Urinary bladder (tissue), 3 donors: ENCODE measurements at regions not wholly inside any gene's neighbourhood (a gene's known extent, or its start where the extent isn't known, plus 50 kb on each side); places are given as distances from the start of the nearest gene placed in this dataset.
A peak's percentile ranks its signal among the peaks of the same experiment; 100 is the strongest.

Source experiments
- DNase-seq: peaks from one replicate; pipeline ENCODE4 v3.0.0-alpha.2; 2015; ENCODE audit errors: extremely low spot score
- H3K27ac ChIP-seq: one replicate; pipeline ENCODE4 v1.5.1; 2013; ENCODE audit warnings: low read depth, mild to moderate bottlenecking, moderate library complexity
- H3K36me3 ChIP-seq: one replicate; pipeline ENCODE4 v1.6.1; 2013; ENCODE audit warnings: mild to moderate bottlenecking, moderate library complexity; ENCODE audit not compliant: insufficient read depth
- H3K4me1 ChIP-seq: one replicate; pipeline ENCODE4 v1.6.1; 2013; ENCODE audit warnings: mild to moderate bottlenecking, moderate library complexity; ENCODE audit not compliant: insufficient read depth
- H3K4me3 ChIP-seq: one replicate; pipeline ENCODE4 v1.5.1; 2013; ENCODE audit warnings: low read depth, low read length
- WGBS: extraction: QIAGEN DNeasy Blood & Tissue Kit; methylation state at CpG from one replicate; pipeline ENCODE4 v1.1.7; 2013; 5-methylcytosine and 5-hydroxymethylcytosine counted together
- donor health status: healthy with polysubstance abuse.
- donor health status: healthy.

GRCh38 chr15:93478947-93479346, 389.9 kb upstream of the RGMA start:
- no peak overlapping the region for H3K27ac ChIP-seq
- no peak overlapping the region for H3K4me3 ChIP-seq
- no peaks in the 10 kb centered on the region for H3K4me1 ChIP-seq
- no peaks in the 10 kb centered on the region for H3K36me3 ChIP-seq
- 80% methylated on average over 5 of the region's 5 CpGs for WGBS
- DNase-seq: no peak

- Histone ChIP-seq H3K27ac (no peak overlapping the region), H3K36me3 (no peaks in the 10 kb centered on the region), H3K4me1 (no peaks in the 10 kb centered on the region), H3K4me3 (no peak overlapping the region)
- no peak for DNase-seq
- WGBS: 78% methylated on average over 4 of the region's 4 CpGs
Measured at GRCh38 chr15:93477721-93478120, 388.7 kb upstream of the RGMA start.

DNA sequence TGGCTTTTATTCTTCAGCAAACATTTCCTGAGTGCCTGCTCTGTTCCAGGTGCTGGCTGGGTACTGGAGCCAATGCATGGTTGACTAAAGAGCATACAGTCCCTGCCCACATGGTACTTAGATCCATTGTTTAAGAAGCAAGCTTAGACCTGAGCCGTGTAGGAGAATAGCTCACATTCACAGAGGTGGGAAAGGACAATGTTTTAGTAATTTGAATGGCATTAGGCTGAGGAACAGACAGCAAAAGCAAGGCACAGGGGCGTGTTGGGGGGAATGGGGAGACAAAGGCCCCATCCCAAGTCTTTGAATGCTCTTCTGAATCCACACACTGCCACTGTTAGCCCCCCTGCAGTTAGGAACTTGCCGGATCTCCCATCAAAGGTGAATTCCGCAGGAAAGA, 388.2 kb upstream of the RGMA start:
- no peak overlapping the region for H3K27ac ChIP-seq
- no peak overlapping the region for H3K4me3 ChIP-seq
- H3K4me1 ChIP-seq: no peaks in the 10 kb centered on the region
- H3K36me3 ChIP-seq: no peaks in the 10 kb centered on the region
- DNase-seq: no peak
- WGBS: 57% methylated on average over 4 of the region's 4 CpGs

- WGBS: 86% methylated on average over 8 of the region's 8 CpGs
- DNase-seq: no peak
- no peaks in the 10 kb centered on the region for H3K36me3 ChIP-seq
- H3K4me1 ChIP-seq: no peaks in the 10 kb centered on the region
- no peak overlapping the region for H3K4me3 ChIP-seq
- no peak overlapping the region for H3K27ac ChIP-seq
Measured at GRCh38 chr15:93476491-93477177, 387.6 kb upstream of the RGMA start.

DNA sequence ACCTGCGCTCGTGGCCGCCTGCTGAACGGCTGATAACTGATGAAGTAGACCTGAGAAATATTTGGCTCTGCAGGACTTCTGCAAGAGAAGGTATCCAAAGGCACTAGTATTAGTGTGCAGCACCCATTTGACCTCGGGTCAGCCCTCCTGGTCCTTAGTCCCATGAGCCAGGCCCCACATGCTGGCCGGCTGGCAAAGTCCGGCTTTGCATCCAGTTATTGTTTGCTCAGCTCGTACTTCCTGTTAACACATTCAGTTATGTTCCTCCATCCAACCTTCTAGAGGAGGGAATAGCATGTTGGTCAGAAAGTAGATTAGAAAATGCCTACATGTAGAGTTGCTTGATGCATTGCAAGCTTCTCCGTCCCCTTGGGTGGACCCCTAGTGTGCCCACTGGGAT, 385.7 kb upstream of the RGMA start:
- DNase-seq: no peak
- Histone ChIP-seq H3K4me1 (no peaks in the 10 kb centered on the region), H3K27ac (no peak overlapping the region), H3K36me3 (no peaks in the 10 kb centered on the region), H3K4me3 (no peak overlapping the region)
- 78% methylated on average over 9 of the region's 9 CpGs for WGBS

DNA sequence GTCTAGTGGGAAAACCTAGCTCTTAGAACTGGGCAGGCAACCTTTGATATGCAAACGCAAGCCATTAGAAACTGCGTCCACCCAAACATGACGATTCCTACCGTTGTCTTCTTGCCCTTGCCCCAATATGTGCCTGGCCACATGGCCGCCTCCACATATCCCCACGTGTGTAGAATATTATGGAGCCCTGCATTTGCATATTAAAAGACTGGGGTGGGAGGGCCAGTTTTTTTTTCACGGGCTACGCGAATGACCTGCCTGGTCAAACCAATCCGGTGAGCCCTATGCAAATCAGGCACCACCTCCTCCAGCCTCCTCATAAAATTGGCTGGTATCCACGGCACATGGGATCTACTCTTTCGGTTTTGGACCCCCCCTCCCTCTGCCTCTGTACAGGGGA, 381.0 kb upstream of the RGMA start:
- Histone ChIP-seq H3K4me3 (no peak overlapping the region), H3K36me3 (no peaks in the 10 kb centered on the region), H3K4me1 (no peaks in the 10 kb centered on the region), H3K27ac (no peak overlapping the region)
- DNase-seq: no peak
- WGBS: 82% methylated on average over 12 of the region's 12 CpGs

GRCh38 chr15:93467337-93467736, 378.3 kb upstream of the RGMA start:
- no peaks in the 10 kb centered on the region for H3K36me3 ChIP-seq
- no peak for DNase-seq
- no peaks in the 10 kb centered on the region for H3K4me1 ChIP-seq
- H3K4me3 ChIP-seq: no peak overlapping the region
- H3K27ac ChIP-seq: no peak overlapping the region
- 27% methylated on average over 3 of the region's 3 CpGs for WGBS

GRCh38 chr15:93466380-93466779, 377.4 kb upstream of the RGMA start:
- Histone ChIP-seq H3K4me3 (no peak overlapping the region), H3K4me1 (no peaks in the 10 kb centered on the region), H3K36me3 (no peaks in the 10 kb centered on the region), H3K27ac (no peak overlapping the region)
- DNase-seq: peak; percentile 21
- 66% methylated on average over 1 of the region's 1 CpG for whole genome bisulfite sequencing

- H3K4me1 ChIP-seq: no peaks in the 10 kb centered on the region
- no peak overlapping the region for H3K27ac ChIP-seq
- H3K36me3 ChIP-seq: no peaks in the 10 kb centered on the region
- H3K4me3 ChIP-seq: no peak overlapping the region
- WGBS: 84% methylated on average over 4 of the region's 4 CpGs
- no peak for DNase-seq
Measured at GRCh38 chr15:93462690-93463089, 373.7 kb upstream of the RGMA start.

- Histone ChIP-seq H3K4me1 (no peaks in the 10 kb centered on the region), H3K4me3 (no peak overlapping the region), H3K27ac (no peak overlapping the region), H3K36me3 (no peaks in the 10 kb centered on the region)
- no peak for DNase-seq
Measured at GRCh38 chr15:93460717-93461116, 371.7 kb upstream of the RGMA start.

DNA sequence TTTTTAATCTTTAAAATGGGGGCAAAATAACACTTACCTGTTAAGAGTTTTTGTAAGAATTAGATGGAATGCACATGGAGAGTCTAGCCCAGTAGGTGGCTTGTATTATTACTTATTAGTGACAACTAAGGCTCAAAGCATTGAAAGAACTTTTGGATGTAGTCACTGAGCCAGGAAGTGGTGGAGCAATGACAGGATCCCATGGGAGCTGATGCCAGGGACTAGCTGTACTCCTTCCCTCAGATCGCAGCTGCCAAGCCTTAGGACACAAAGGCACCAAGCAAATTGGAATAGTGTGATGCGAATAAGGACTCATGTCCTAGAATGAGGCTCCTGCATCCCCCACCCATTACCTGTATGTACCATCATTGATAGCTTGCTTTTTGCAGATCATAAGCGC, 370.4 kb upstream of the RGMA start:
- Histone ChIP-seq H3K36me3 (no peaks in the 10 kb centered on the region), H3K27ac (no peak overlapping the region), H3K4me3 (no peak overlapping the region), H3K4me1 (no peaks in the 10 kb centered on the region)
- DNase-seq: no peak
- WGBS: 97% methylated on average over 3 of the region's 3 CpGs

- no peaks in the 10 kb centered on the region for H3K4me1 ChIP-seq
- no peak overlapping the region for H3K27ac ChIP-seq
- H3K36me3 ChIP-seq: no peaks in the 10 kb centered on the region
- 78% methylated on average over 5 of the region's 5 CpGs for WGBS
- no peak for DNase-seq
- no peak overlapping the region for H3K4me3 ChIP-seq
Measured at GRCh38 chr15:93458597-93458996, 369.6 kb upstream of the RGMA start.

- H3K36me3 ChIP-seq: no peaks in the 10 kb centered on the region
- WGBS: 56% methylated on average over 7 of the region's 7 CpGs
- H3K4me3 ChIP-seq: no peak overlapping the region
- H3K4me1 ChIP-seq: no peaks in the 10 kb centered on the region
- no peak for DNase-seq
- H3K27ac ChIP-seq: no peak overlapping the region
Measured at GRCh38 chr15:93454788-93455187, 365.8 kb upstream of the RGMA start.

DNA sequence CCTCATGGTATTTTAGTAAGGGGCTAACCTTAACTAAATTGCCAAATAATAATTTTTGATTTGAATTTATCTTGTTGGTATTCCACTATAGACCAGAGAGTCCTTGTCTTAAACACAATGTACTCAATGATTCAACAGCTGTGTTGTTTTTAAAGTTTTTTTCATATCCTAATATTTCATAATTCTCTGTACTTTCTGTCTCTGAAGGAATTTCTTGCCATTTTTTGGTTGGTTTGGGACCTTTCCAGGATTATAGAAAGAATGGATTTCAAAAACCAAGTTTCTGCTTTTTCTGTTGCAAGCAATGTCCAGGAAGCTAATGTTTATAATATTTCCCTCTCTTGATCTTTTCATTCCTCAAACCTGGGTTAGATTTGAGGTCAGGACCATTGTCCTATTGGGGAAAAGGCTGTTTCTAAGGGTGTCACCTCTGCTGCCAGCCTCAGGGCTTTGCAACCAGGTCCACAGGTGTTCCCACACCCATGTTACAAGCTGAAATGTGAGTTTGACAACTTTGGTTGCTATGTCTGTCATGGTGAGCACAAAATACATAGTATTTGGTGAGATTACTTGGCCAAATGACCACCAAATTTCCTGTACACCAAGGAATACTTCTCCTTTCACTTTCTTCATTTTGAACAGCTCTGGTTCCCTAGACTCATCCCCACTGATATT, 363.7 kb upstream of the RGMA start:
- H3K4me3 ChIP-seq: no peak overlapping the region
- H3K4me1 ChIP-seq: no peaks in the 10 kb centered on the region
- H3K27ac ChIP-seq: no peak overlapping the region
- no peaks in the 10 kb centered on the region for H3K36me3 ChIP-seq
- DNase-seq: no peak
